ENCODE measurements at regions not wholly inside any gene's neighbourhood (a gene's known extent, or its start where the extent isn't known, plus 50 kb on each side); places are given as distances from the start of the nearest gene placed in this dataset.

- no peaks in the 10 kb centered on the region for H3K79me2 ChIP-seq (ENCODE audit: insufficient read depth)
- TF ChIP-seq EZH2phosphoT487 (IDR thresholded peaks at IDR 0.05; ENCODE audit: insufficient read depth, low read depth) (no peak), EZH2 (IDR thresholded peaks at IDR 0.05; ENCODE audit: insufficient read depth, poor library complexity, severe bottlenecking) (no peak)
- no peaks in the 10 kb centered on the region for H3K4me1 ChIP-seq (ENCODE audit: insufficient read depth)
- H3K27me3 ChIP-seq (replicated peaks; ENCODE audit: insufficient read depth), result no peaks in the 10 kb centered on the region; the same call in 1 of the 2 replicates
- H3K9me2 ChIP-seq (ENCODE audit: insufficient read depth), result no peaks in the 10 kb centered on the region
- no peak overlapping the region for H3K27ac ChIP-seq
- no peaks in the 10 kb centered on the region for H4K20me1 ChIP-seq (ENCODE audit: insufficient read depth)
- H3F3A ChIP-seq (ENCODE audit: insufficient read depth), result no peaks in the 10 kb centered on the region
- DNase-seq, result no peak
- no peaks in the 10 kb centered on the region for H3K9me3 ChIP-seq (ENCODE audit: low read depth)
- H3K4me3 ChIP-seq, result no peak overlapping the region
- WGBS, 2 experiments (ENCODE audit: low coverage in 1 of 2, low lambda C conversion rate in 2 of 2, missing lambda C conversion rate in 2 of 2), result 67 to 77% methylated on average over 6 of the region's 6 CpGs
- no peaks in the 10 kb centered on the region for H3K36me3 ChIP-seq (ENCODE audit: low read depth)
- H2AFZ ChIP-seq, result no peak overlapping the region
- in situ Hi-C loops (cut with MboI), result no loop called here
- H3K9ac ChIP-seq, result no peak overlapping the region
- H3K4me2 ChIP-seq (ENCODE audit: unreplicated experiment), result no peak overlapping the region
These were observed 68.1 kb downstream of the UCHL1 start for GRCh38 chr4:41324861-41325260.

GRCh38 chr4:41325901-41326300, 69.2 kb downstream of the UCHL1 start:
- Histone ChIP-seq H3K27me3 (replicated peaks; ENCODE audit: insufficient read depth) (no peaks in the 10 kb centered on the region), H4K20me1 (ENCODE audit: insufficient read depth) (no peaks in the 10 kb centered on the region), H3K4me3 (no peak overlapping the region), H3K79me2 (ENCODE audit: insufficient read depth) (no peaks in the 10 kb centered on the region), H3K4me1 (ENCODE audit: insufficient read depth) (no peaks in the 10 kb centered on the region), H3K9me2 (ENCODE audit: insufficient read depth) (no peaks in the 10 kb centered on the region), H3K4me2 (ENCODE audit: unreplicated experiment) (no peak overlapping the region), H3K9me3 (ENCODE audit: low read depth) (no peaks in the 10 kb centered on the region), H3K36me3 (ENCODE audit: low read depth) (no peaks in the 10 kb centered on the region), H3F3A (ENCODE audit: insufficient read depth) (no peaks in the 10 kb centered on the region), H3K9ac (no peak overlapping the region), H3K27ac (no peak overlapping the region), H2AFZ (no peak overlapping the region)
- TF ChIP-seq EZH2phosphoT487 (IDR thresholded peaks at IDR 0.05; ENCODE audit: insufficient read depth, low read depth), result no peak
- no peak for TF ChIP-seq EZH2 (IDR thresholded peaks at IDR 0.05; ENCODE audit: insufficient read depth, poor library complexity, severe bottlenecking)
- in situ Hi-C loops (cut with MboI), result no loop called here
- DNase-seq, result no peak

GRCh38 chr4:41326776-41327175, 70.0 kb downstream of the UCHL1 start:
- Histone ChIP-seq H3K9me3 (ENCODE audit: low read depth) (no peaks in the 10 kb centered on the region), H3K36me3 (ENCODE audit: low read depth) (no peaks in the 10 kb centered on the region), H3K9ac (no peak overlapping the region), H3K4me1 (ENCODE audit: insufficient read depth) (no peaks in the 10 kb centered on the region), H3K79me2 (ENCODE audit: insufficient read depth) (no peaks in the 10 kb centered on the region), H3K27ac (no peak overlapping the region), H3K9me2 (ENCODE audit: insufficient read depth) (no peaks in the 10 kb centered on the region), H4K20me1 (ENCODE audit: insufficient read depth) (no peaks in the 10 kb centered on the region), H3K27me3 (replicated peaks; ENCODE audit: insufficient read depth) (no peaks in the 10 kb centered on the region), H3F3A (ENCODE audit: insufficient read depth) (no peaks in the 10 kb centered on the region), H3K4me2 (ENCODE audit: unreplicated experiment) (no peak overlapping the region), H3K4me3 (no peak overlapping the region), H2AFZ (no peak overlapping the region)
- WGBS, 2 experiments (ENCODE audit: low coverage in 1 of 2, low lambda C conversion rate in 2 of 2, missing lambda C conversion rate in 2 of 2), result 80 to 83% methylated on average over 1 of the region's 1 CpG
- in situ Hi-C loops (cut with MboI), result no loop called here
- DNase-seq, result no peak
- TF ChIP-seq EZH2 (IDR thresholded peaks at IDR 0.05; ENCODE audit: insufficient read depth, poor library complexity, severe bottlenecking) (no peak), EZH2phosphoT487 (IDR thresholded peaks at IDR 0.05; ENCODE audit: insufficient read depth, low read depth) (no peak)

GRCh38 chr4:41327770-41328169, 71.0 kb downstream of the UCHL1 start:
- Histone ChIP-seq H4K20me1 (ENCODE audit: insufficient read depth) (no peaks in the 10 kb centered on the region), H2AFZ (no peak overlapping the region), H3K4me2 (ENCODE audit: unreplicated experiment) (no peak overlapping the region), H3K9me3 (ENCODE audit: low read depth) (no peaks in the 10 kb centered on the region), H3K9me2 (ENCODE audit: insufficient read depth) (no peaks in the 10 kb centered on the region), H3K27ac (no peak overlapping the region), H3K27me3 (replicated peaks; ENCODE audit: insufficient read depth) (no peaks in the 10 kb centered on the region), H3K9ac (no peak overlapping the region), H3F3A (ENCODE audit: insufficient read depth) (no peaks in the 10 kb centered on the region), H3K36me3 (ENCODE audit: low read depth) (no peaks in the 10 kb centered on the region), H3K4me3 (no peak overlapping the region), H3K79me2 (ENCODE audit: insufficient read depth) (no peaks in the 10 kb centered on the region), H3K4me1 (ENCODE audit: insufficient read depth) (no peaks in the 10 kb centered on the region)
- in situ Hi-C loops (cut with MboI), result no loop called here
- DNase-seq, result no peak
- WGBS, 2 experiments (ENCODE audit: low coverage in 1 of 2, low lambda C conversion rate in 2 of 2, missing lambda C conversion rate in 2 of 2), result 34 to 41% methylated on average over 6 of the region's 6 CpGs
- TF ChIP-seq EZH2 (IDR thresholded peaks at IDR 0.05; ENCODE audit: insufficient read depth, poor library complexity, severe bottlenecking), result no peak
- TF ChIP-seq EZH2phosphoT487 (IDR thresholded peaks at IDR 0.05; ENCODE audit: insufficient read depth, low read depth), result no peak

GRCh38 chr4:41329361-41329760, 72.6 kb downstream of the UCHL1 start:
- no peaks in the 10 kb centered on the region for H3F3A ChIP-seq (ENCODE audit: insufficient read depth)
- H4K20me1 ChIP-seq (ENCODE audit: insufficient read depth), result no peaks in the 10 kb centered on the region
- no peaks in the 10 kb centered on the region for H3K4me1 ChIP-seq (ENCODE audit: insufficient read depth)
- no peaks in the 10 kb centered on the region for H3K9me3 ChIP-seq (ENCODE audit: low read depth)
- no peak overlapping the region for H3K4me3 ChIP-seq
- no peaks in the 10 kb centered on the region for H3K36me3 ChIP-seq (ENCODE audit: low read depth)
- no peak overlapping the region for H3K4me2 ChIP-seq (ENCODE audit: unreplicated experiment)
- no peak for DNase-seq
- no peak overlapping the region for H3K9ac ChIP-seq
- H3K9me2 ChIP-seq (ENCODE audit: insufficient read depth), result no peaks in the 10 kb centered on the region
- no peak overlapping the region for H2AFZ ChIP-seq
- 63 to 73% methylated on average over 4 of the region's 4 CpGs for WGBS, 2 experiments (ENCODE audit: low coverage in 1 of 2, low lambda C conversion rate in 2 of 2, missing lambda C conversion rate in 2 of 2)
- in situ Hi-C loops (cut with MboI), result no loop called here
- no peak overlapping the region for H3K27ac ChIP-seq
- H3K79me2 ChIP-seq (ENCODE audit: insufficient read depth), result no peaks in the 10 kb centered on the region
- no peaks in the 10 kb centered on the region for H3K27me3 ChIP-seq (replicated peaks; ENCODE audit: insufficient read depth)
- TF ChIP-seq EZH2 (IDR thresholded peaks at IDR 0.05; ENCODE audit: insufficient read depth, poor library complexity, severe bottlenecking), result no peak
- no peak for TF ChIP-seq EZH2phosphoT487 (IDR thresholded peaks at IDR 0.05; ENCODE audit: insufficient read depth, low read depth)
